Ovary (tissue), 7 donors: ENCODE measurements at regions not wholly inside any gene's neighbourhood (a gene's known extent, or its start where the extent isn't known, plus 50 kb on each side); places are given as distances from the start of the nearest gene placed in this dataset.

Experiments
- DNase-seq, 5 donors: peaks; one replicate each; pipeline ENCODE4 v3.0.0-alpha.2; 2019 to 2020
- H3K27ac ChIP-seq, 2 donors: fragments of 200-600 bp; one replicate each; pipeline versions ENCODE4 v1.5.1 to v1.8.0; 2019 to 2022
- H3K27me3 ChIP-seq: fragments of 200-600 bp; one replicate; pipeline ENCODE4 v1.8.0; 2022
- H3K36me3 ChIP-seq: fragments of 200-600 bp; sonication (generic); one replicate; pipeline ENCODE4 v1.5.1; 2019
- H3K4me1 ChIP-seq: one replicate; pipeline ENCODE4 v1.8.1; 2013; ENCODE audit warnings: mild to moderate bottlenecking, moderate library complexity; ENCODE audit not compliant: insufficient read depth
- H3K4me3 ChIP-seq: fragments of 200-600 bp; sonication (generic); one replicate; pipeline ENCODE4 v1.5.1; 2017
- H3K9me3 ChIP-seq, 2 donors: fragments of 200-600 bp in 1 of 2; sonication (generic) in 1 of 2; one replicate each; pipeline versions ENCODE4 v1.5.1 to v1.8.1; 2013 to 2019; ENCODE audit warnings: mild to moderate bottlenecking in 1 of 2, moderate library complexity in 1 of 2
- CTCF ChIP-seq, 3 donors: fragments of 450-650 bp in 2 of 3; fragments of 200-600 bp in 1 of 3; IDR thresholded peaks; one replicate each; pipeline versions ENCODE4 v1.5.1 to v1.8.0; 2016 to 2022; ENCODE audit warnings: antibody characterized with exemption in 3 of 3, mild to moderate bottlenecking in 1 of 3
- EP300 ChIP-seq: sonication (generic); formaldehyde crosslinking; IDR thresholded peaks from one replicate; pipeline ENCODE4 v1.6.1; 2017; ENCODE audit warnings: antibody characterized with exemption
- POLR2A ChIP-seq: fragments of 450-650 bp; IDR thresholded peaks from one replicate; pipeline ENCODE4 v1.6.1; 2017; ENCODE audit warnings: antibody characterized with exemption, mild to moderate bottlenecking, moderate library complexity
- WGBS, 3 donors: extraction: QIAGEN DNeasy Blood & Tissue Kit in 1 of 3; methylation state at CpG; one replicate each; pipeline versions ENCODE4 v1.1.5 to v1.1.7; 2013 to 2017; 5-methylcytosine and 5-hydroxymethylcytosine counted together
- intact Hi-C, 4 donors: fragments of 100-400 bp; cut with DNase I; formaldehyde crosslinking; loops; one replicate each; pipeline versions ENCODE4 v1.11.0 to v1.15.1; 2022 to 2023
- donor health status: DM: no; HTN: no; CAD: no; lungs with moderate emphysema.
- donor health status: DM: no; HTN: no; CAD: no.
- donor health status: Bipolar disorder and iron deficiency.
- donor health status: DM: no; HTN: no; CAD: no.
- donor health status: DM: yes; HTN: yes; CAD: no.

- no peaks in the 10 kb centered on the region for H3K27me3 ChIP-seq
- no peak for TF ChIP-seq EP300
- TF ChIP-seq CTCF (IDR thresholded peaks at IDR 0.05) = no peak
- TF ChIP-seq POLR2A = no peak
- intact Hi-C loops = no loop called here
- no peak for DNase-seq
- H3K36me3 ChIP-seq = no peaks in the 10 kb centered on the region
- no peaks in the 10 kb centered on the region for H3K4me1 ChIP-seq
- H3K9me3 ChIP-seq = no peaks in the 10 kb centered on the region
- H3K27ac ChIP-seq = no peak overlapping the region
- 87 to 92% (median 89%) methylated on average over 9 of the region's 9 CpGs for WGBS, 3 donors
- no peak overlapping the region for H3K4me3 ChIP-seq
Observed at GRCh38 chr5:163963881-163964280, 458.5 kb downstream of the MAT2B start.

GRCh38 chr5:163964671-163965070 is 459.3 kb downstream of the MAT2B start:
- no peak for DNase-seq
- Histone ChIP-seq H3K27me3 (no peaks in the 10 kb centered on the region), H3K9me3 (no peaks in the 10 kb centered on the region), H3K36me3 (no peaks in the 10 kb centered on the region), H3K4me3 (no peak overlapping the region), H3K4me1 (no peaks in the 10 kb centered on the region), H3K27ac (no peak overlapping the region)
- TF ChIP-seq CTCF (IDR thresholded peaks at IDR 0.05) (no peak), POLR2A (no peak), EP300 (no peak)
- 61 to 69% (median 64%) methylated on average over 3 of the region's 3 CpGs for WGBS, 3 donors
- intact Hi-C loops = no loop called here

GRCh38 chr5:163967268-163967667 is 461.8 kb downstream of the MAT2B start:
- H3K36me3 ChIP-seq = no peaks in the 10 kb centered on the region
- no peak for TF ChIP-seq CTCF (IDR thresholded peaks at IDR 0.05)
- TF ChIP-seq POLR2A = no peak
- no peak for TF ChIP-seq EP300
- no peak for DNase-seq
- intact Hi-C loops = no loop called here
- H3K4me3 ChIP-seq = no peak overlapping the region
- no peaks in the 10 kb centered on the region for H3K4me1 ChIP-seq
- WGBS, 3 donors = 36 to 47% (median 39%) methylated on average over 1 of the region's 1 CpG
- no peak overlapping the region for H3K27ac ChIP-seq
- no peaks in the 10 kb centered on the region for H3K27me3 ChIP-seq
- no peaks in the 10 kb centered on the region for H3K9me3 ChIP-seq

- H3K27me3 ChIP-seq = no peaks in the 10 kb centered on the region
- 41 to 47% (median 42%) methylated on average over 2 of the region's 2 CpGs for WGBS, 3 donors
- DNase-seq = no peak
- no peaks in the 10 kb centered on the region for H3K4me1 ChIP-seq
- H3K4me3 ChIP-seq = no peak overlapping the region
- no peaks in the 10 kb centered on the region for H3K36me3 ChIP-seq
- TF ChIP-seq CTCF (IDR thresholded peaks at IDR 0.05) = no peak
- no peak for TF ChIP-seq EP300
- TF ChIP-seq POLR2A = no peak
- intact Hi-C loops = no loop called here
- H3K9me3 ChIP-seq = no peaks in the 10 kb centered on the region
- no peak overlapping the region for H3K27ac ChIP-seq
Observed at GRCh38 chr5:163968651-163969050, 463.2 kb downstream of the MAT2B start.

- H3K27ac ChIP-seq = no peak overlapping the region
- intact Hi-C loops = no loop called here
- H3K27me3 ChIP-seq = no peaks in the 10 kb centered on the region
- H3K36me3 ChIP-seq = no peaks in the 10 kb centered on the region
- 67 to 84% (median 74%) methylated on average over 3 of the region's 3 CpGs for whole genome bisulfite sequencing, 3 donors
- TF ChIP-seq POLR2A = no peak
- TF ChIP-seq CTCF (IDR thresholded peaks at IDR 0.05) = no peak
- no peak for TF ChIP-seq EP300
- no peaks in the 10 kb centered on the region for H3K9me3 ChIP-seq
- no peak for DNase-seq
- no peaks in the 10 kb centered on the region for H3K4me1 ChIP-seq
- H3K4me3 ChIP-seq = no peak overlapping the region
Observed at GRCh38 chr5:163976696-163977095, 471.3 kb downstream of the MAT2B start.
